ENCODE measurements at regions not wholly inside any gene's neighbourhood (a gene's known extent, or its start where the extent isn't known, plus 50 kb on each side); places are given as distances from the start of the nearest gene placed in this dataset.
"Not testable (repeated sequence)": the region's sequence is repeated elsewhere in the genome, so short reads cannot be mapped to it uniquely, and the experiment has no call there.

- DNase-seq = no peak
These were observed 78.2 kb upstream of the TRPM1 start for GRCh38 chr15:31179693-31180092.

- DNase-seq = no peak
These were observed 91.8 kb upstream of the TRPM1 start for GRCh38 chr15:31193291-31193690.

- no peak for DNase-seq
These were observed 94.3 kb upstream of the TRPM1 start for GRCh38 chr15:31195871-31196270.

- no peak for DNase-seq
These were observed 96.2 kb upstream of the TRPM1 start for GRCh38 chr15:31197497-31198414.

GRCh38 chr15:31200735-31201151 lies 99.2 kb upstream of the TRPM1 start:
- no peak for DNase-seq

GRCh38 chr15:31202953-31203352 lies 101.4 kb upstream of the TRPM1 start:
- DNase-seq = no peak

- no peak for DNase-seq
These were observed 102.5 kb upstream of the TRPM1 start for GRCh38 chr15:31203999-31204398.

GRCh38 chr15:31206386-31207181 lies 105.1 kb upstream of the TRPM1 start:
- DNase-seq = no peak

- DNase-seq = no peak
These were observed 105.7 kb upstream of the TRPM1 start for GRCh38 chr15:31207246-31207645.

- not testable (repeated sequence) for DNase-seq
These were observed 106.3 kb upstream of the TRPM1 start for GRCh38 chr15:31207861-31208260.

GRCh38 chr15:31208817-31209216 lies 107.3 kb upstream of the TRPM1 start:
- no peak for DNase-seq

- no peak for DNase-seq
These were observed 109.8 kb upstream of the TRPM1 start for GRCh38 chr15:31211353-31211752.

- DNase-seq = no peak
These were observed 111.0 kb upstream of the TRPM1 start for GRCh38 chr15:31212326-31213080.

- no peak for DNase-seq
These were observed 112.3 kb upstream of the KLF13 start for GRCh38 chr15:31214158-31214863.

GRCh38 chr15:31214864-31215489 lies 111.7 kb upstream of the KLF13 start:
- DNase-seq = no peak

- no peak for DNase-seq
These were observed 111.0 kb upstream of the KLF13 start for GRCh38 chr15:31215490-31216214.

GRCh38 chr15:31216215-31216911 lies 110.3 kb upstream of the KLF13 start:
- DNase-seq = peak; percentile 44

GRCh38 chr15:31217067-31217466 lies 109.6 kb upstream of the KLF13 start:
- DNase-seq = no peak

GRCh38 chr15:31217566-31218270 lies 108.9 kb upstream of the KLF13 start:
- no peak for DNase-seq
